Nephron (organoid): ENCODE measurements at regions not wholly inside any gene's neighbourhood (a gene's known extent, or its start where the extent isn't known, plus 50 kb on each side); places are given as distances from the start of the nearest gene placed in this dataset.

Experiments
- H3K27ac Mint-ChIP-seq, 3 experiments: 2 replicates each; pipeline ENCODE4 v1.8.0; 2020; ENCODE audit warnings: mixed read lengths in 3 of 3, mild to moderate bottlenecking in 2 of 3, moderate library complexity in 1 of 3
- H3K27me3 Mint-ChIP-seq: 2 replicates; pipeline ENCODE4 v1.8.0; 2021; ENCODE audit warnings: low read depth, mild to moderate bottlenecking, moderate library complexity, mixed read lengths
- H3K36me3 Mint-ChIP-seq: 2 replicates; pipeline ENCODE4 v1.8.0; 2020; ENCODE audit warnings: low read depth, mixed read lengths
- H3K4me1 Mint-ChIP-seq: 2 replicates; pipeline ENCODE4 v1.8.0; 2020; ENCODE audit warnings: mixed read lengths
- H3K4me3 Mint-ChIP-seq, 3 experiments: 2 replicates each; pipeline ENCODE4 v1.8.0; 2020; ENCODE audit warnings: mild to moderate bottlenecking in 3 of 3, mixed read lengths in 3 of 3, moderate library complexity in 2 of 3
- H3K9me3 Mint-ChIP-seq: 2 replicates; pipeline ENCODE4 v1.8.0; 2020; ENCODE audit warnings: mixed read lengths
- TF ChIP-seq, protein P1 (sequence below), 3 experiments: fragments of 200-600 bp; sonication (generic); IDR thresholded peaks; one replicate each; pipeline ENCODE4 v1.5.0; 2021; ENCODE audit warnings: antibody characterized with exemption in 3 of 3; ENCODE audit not compliant: unreplicated experiment in 3 of 3

GRCh38 chr2:81148323-81148722 lies 843.8 kb upstream of the LRRTM1 start:
- Mint-ChIP-seq H3K36me3 (no peaks in the 10 kb centered on the region), H3K4me3 (no peak overlapping the region), H3K27ac (no peak overlapping the region), H3K27me3 (no peaks in the 10 kb centered on the region), H3K9me3 (peaks cover 10% of the 10 kb centered on the region), H3K4me1 (no peaks in the 10 kb centered on the region)
- TF ChIP-seq, protein P1, sequence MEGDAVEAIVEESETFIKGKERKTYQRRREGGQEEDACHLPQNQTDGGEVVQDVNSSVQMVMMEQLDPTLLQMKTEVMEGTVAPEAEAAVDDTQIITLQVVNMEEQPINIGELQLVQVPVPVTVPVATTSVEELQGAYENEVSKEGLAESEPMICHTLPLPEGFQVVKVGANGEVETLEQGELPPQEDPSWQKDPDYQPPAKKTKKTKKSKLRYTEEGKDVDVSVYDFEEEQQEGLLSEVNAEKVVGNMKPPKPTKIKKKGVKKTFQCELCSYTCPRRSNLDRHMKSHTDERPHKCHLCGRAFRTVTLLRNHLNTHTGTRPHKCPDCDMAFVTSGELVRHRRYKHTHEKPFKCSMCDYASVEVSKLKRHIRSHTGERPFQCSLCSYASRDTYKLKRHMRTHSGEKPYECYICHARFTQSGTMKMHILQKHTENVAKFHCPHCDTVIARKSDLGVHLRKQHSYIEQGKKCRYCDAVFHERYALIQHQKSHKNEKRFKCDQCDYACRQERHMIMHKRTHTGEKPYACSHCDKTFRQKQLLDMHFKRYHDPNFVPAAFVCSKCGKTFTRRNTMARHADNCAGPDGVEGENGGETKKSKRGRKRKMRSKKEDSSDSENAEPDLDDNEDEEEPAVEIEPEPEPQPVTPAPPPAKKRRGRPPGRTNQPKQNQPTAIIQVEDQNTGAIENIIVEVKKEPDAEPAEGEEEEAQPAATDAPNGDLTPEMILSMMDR (IDR thresholded peaks at IDR 0.05; ENCODE audit: unreplicated experiment in 3 of 3), result no peak

- H3K4me3 Mint-ChIP-seq, result no peak overlapping the region
- TF ChIP-seq, protein P1 (IDR thresholded peaks at IDR 0.05; ENCODE audit: unreplicated experiment in 3 of 3), result no peak
- no peaks in the 10 kb centered on the region for H3K36me3 Mint-ChIP-seq
- H3K27me3 Mint-ChIP-seq, result no peaks in the 10 kb centered on the region
- no peaks in the 10 kb centered on the region for H3K4me1 Mint-ChIP-seq
- no peaks in the 10 kb centered on the region for H3K9me3 Mint-ChIP-seq
- H3K27ac Mint-ChIP-seq, result no peak overlapping the region
These were observed 831.7 kb upstream of the LRRTM1 start for GRCh38 chr2:81136296-81136695.

DNA sequence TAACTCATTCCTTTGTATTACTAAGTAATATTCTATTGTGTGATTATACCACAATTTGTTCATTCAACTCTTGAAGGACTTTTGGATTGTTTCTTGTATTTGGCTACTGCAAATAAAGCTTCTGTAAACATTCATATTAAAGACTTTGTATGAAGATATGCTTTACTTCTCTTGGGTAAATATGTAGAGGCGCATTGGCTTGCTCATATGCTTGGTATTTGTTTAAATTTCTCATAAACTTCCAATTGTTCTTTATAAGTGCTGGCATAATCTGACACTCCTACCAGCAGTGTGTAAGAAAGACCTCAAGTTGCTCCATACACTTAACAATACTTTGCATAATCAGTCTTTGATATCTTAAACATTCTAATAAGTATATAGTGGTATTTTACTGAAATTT lies 792.8 kb upstream of the LRRTM1 start:
- H3K27ac Mint-ChIP-seq, result no peak overlapping the region
- no peaks in the 10 kb centered on the region for H3K4me1 Mint-ChIP-seq
- TF ChIP-seq, protein P1 (IDR thresholded peaks at IDR 0.05; ENCODE audit: unreplicated experiment in 3 of 3), result no peak
- H3K36me3 Mint-ChIP-seq, result no peaks in the 10 kb centered on the region
- no peaks in the 10 kb centered on the region for H3K27me3 Mint-ChIP-seq
- H3K4me3 Mint-ChIP-seq, result no peak overlapping the region
- no peaks in the 10 kb centered on the region for H3K9me3 Mint-ChIP-seq

DNA sequence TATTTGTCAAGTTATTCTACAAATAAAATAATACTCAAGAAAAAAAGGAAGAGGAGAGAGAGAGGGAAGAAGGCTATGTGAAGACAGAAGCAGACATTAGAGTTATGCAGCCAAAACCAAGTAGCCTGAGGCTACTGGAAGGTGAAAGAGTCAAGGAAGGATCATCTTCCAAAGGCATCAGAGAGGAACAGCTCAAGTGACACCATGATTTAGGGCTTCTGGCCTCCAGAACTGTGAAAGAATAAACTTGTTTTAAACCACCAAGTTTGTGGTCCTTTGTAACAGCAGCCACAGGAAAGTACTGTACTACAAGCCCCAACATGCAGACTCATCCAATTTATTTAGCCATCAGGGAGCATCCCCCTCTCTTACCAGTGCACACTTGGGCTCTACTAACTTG lies 788.5 kb upstream of the LRRTM1 start:
- Mint-ChIP-seq H3K4me3 (no peak overlapping the region), H3K27ac (no peak overlapping the region), H3K4me1 (no peaks in the 10 kb centered on the region), H3K36me3 (no peaks in the 10 kb centered on the region), H3K9me3 (no peaks in the 10 kb centered on the region), H3K27me3 (no peaks in the 10 kb centered on the region)
- TF ChIP-seq, protein P1 (IDR thresholded peaks at IDR 0.05; ENCODE audit: unreplicated experiment in 3 of 3), result no peak

GRCh38 chr2:81087646-81088045 lies 783.1 kb upstream of the LRRTM1 start:
- Mint-ChIP-seq H3K9me3 (no peaks in the 10 kb centered on the region), H3K4me3 (no peak overlapping the region), H3K27me3 (no peaks in the 10 kb centered on the region), H3K36me3 (no peaks in the 10 kb centered on the region), H3K27ac (no peak overlapping the region), H3K4me1 (no peaks in the 10 kb centered on the region)
- TF ChIP-seq, protein P1 (IDR thresholded peaks at IDR 0.05; ENCODE audit: unreplicated experiment in 3 of 3), result no peak

DNA sequence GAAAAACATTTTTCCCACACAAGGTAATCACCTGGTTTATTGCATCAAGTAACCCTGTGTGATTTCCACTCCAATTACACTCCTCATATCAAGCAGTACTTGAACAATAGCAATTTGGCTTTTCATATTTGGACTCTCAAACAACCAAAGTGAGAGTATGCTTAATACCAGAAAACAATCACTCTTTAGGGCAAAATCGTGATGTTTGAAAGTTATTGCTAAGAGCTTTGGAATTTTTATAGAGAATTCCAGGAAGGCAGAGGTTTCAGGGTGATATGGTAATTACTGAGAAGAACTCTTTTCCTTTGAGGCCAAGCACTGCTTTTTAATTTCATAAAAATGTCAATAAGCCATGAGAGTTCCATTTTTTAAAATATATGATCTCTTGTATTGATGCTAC lies 779.5 kb upstream of the LRRTM1 start:
- Mint-ChIP-seq H3K27ac (no peak overlapping the region), H3K4me1 (no peaks in the 10 kb centered on the region), H3K27me3 (no peaks in the 10 kb centered on the region), H3K36me3 (no peaks in the 10 kb centered on the region), H3K9me3 (peaks cover 3% of the 10 kb centered on the region), H3K4me3 (no peak overlapping the region)
- TF ChIP-seq, protein P1 (IDR thresholded peaks at IDR 0.05; ENCODE audit: unreplicated experiment in 3 of 3), result no peak
